SKM-1 treated with dmso at 0.1 percent for 144 hours (cell line): ENCODE measurements at regions not wholly inside any gene's neighbourhood (a gene's known extent, or its start where the extent isn't known, plus 50 kb on each side); places are given as distances from the start of the nearest gene placed in this dataset.
"Not testable (repeated sequence)": the region's sequence is repeated elsewhere in the genome, so short reads cannot be mapped to it uniquely, and the experiment has no call there.

Experiments used
- DNase-seq: peaks from one replicate; lab custom pipeline; 2025; ENCODE audit not compliant: unreplicated experiment; lab: John Stamatoyannopoulos, UW

DNA sequence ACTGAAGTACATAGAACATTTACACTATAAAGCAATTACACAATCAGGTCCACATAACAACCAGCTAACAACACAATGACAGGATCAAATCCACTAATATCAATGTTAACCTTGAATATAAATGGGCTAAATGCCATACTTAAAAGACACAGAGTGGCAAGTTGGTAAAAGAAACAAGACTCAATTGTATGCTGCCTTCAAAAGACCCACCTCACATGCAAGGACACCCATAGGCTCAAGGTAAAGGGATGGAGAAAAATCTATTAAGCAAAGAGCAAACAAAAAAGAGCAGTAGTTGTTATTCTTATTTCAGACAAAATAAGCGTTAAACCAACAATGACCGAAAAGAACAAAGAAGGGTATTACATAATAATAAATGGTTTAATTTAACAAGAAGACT, 183.3 kb downstream of the PYDC2 start:
- no peak for DNase-seq

GRCh38 chr3:191646242-191646641, 185.3 kb downstream of the PYDC2 start:
- DNase-seq, result no peak

- no peak for DNase-seq
These were observed 187.8 kb downstream of the PYDC2 start for GRCh38 chr3:191648787-191649186.

GRCh38 chr3:191649626-191650025, 188.7 kb downstream of the PYDC2 start:
- DNase-seq, result no peak

DNA sequence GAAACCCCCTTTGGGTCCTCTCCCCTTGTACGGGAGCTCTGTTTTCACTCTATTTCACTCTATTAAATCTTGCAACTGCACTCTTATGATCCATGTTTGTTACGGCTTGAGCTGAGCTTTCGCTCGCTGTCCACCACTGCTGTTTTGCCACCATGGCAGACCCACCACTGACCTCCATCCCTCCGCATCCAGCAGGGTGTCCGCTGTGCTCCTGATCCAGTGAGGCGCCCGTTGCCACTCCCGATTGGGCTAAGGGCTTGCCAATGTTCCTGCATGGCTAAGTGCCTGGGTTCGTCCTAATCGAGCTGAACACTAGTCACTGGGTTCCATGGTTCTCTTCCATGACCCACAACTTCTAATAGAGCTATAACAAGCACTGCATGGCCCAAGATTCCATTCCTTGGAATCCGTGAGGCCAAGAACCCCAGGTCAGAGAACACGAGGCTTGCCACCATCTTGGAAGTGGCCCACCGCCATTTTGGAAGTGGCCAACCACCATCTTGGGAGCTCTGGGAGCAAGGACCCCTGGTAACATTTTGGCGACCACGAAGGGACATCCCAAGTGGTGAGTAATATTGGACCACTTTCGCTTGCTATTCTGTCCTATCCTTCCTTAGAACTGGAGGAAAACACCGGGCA, 197.9 kb downstream of the PYDC2 start:
- DNase-seq, result not testable (repeated sequence)

GRCh38 chr3:191662150-191662549, 201.2 kb downstream of the PYDC2 start:
- DNase-seq, result not testable (repeated sequence)

DNA sequence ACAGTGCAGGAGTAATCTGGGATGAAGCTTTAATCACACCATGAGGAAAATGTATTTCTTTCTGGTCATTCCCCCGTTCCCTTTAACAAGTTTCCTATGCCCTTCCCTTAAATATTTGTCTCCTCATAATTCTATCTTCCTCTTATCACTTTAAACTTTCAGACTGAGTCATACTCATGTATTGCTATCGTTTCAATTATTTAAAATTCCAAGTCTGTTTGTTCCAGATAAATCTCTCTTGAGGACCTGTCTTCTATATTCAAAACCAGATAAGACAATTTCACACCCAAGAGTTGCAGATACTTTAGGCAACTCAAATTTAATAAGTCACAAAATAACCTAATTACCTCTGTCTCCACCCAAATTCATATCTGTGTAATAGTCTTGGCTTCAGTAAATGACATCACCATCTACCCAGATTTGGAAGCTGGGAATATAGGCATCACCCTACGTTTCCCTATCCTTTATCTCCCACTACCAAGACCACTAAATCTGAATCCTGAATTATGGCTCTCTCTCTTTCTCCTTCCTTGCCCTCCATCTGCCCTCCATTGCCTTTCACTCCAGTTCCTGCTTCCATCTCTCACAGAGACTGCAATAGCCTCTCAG, 220.1 kb downstream of the PYDC2 start:
- no peak for DNase-seq

DNA sequence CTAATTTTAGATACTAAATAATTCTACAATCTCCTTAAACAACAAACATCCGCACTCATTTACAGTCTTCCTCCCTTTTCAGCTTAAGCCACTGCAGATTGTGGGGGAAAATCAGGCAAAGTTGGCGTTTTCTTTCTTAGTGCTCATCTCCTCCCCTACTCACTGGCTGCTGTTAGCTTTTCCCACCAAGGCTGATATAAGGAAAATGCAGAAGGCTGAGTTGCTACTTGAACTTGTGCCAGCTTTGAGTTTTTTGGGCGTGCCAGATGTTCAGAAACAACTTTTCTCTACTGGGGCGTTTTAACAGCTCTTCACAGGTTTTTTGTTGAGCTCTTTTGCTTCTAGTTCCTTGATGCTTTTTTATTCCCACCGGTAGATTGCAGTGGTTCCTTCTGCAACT, 222.0 kb downstream of the PYDC2 start:
- no peak for DNase-seq

DNA sequence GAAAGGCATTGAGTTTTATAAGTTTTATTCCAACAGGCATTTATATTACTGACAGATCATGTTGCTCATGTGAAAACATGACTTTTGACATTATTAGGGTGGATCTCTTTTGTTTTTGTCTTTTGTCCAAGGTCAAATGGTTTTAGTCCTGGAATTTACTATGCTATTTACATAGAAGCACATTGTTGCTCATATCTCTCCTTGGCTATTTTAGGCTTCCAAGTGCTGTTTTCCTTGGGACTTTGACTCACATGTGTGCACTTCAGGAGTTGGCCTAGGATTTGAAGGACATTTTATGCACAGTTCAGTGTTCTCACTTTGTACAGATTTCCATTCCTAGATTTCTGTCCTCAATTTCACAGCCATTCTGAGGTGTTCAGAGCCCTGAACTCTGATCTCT, 225.7 kb downstream of the PYDC2 start:
- DNase-seq, result no peak

GRCh38 chr3:191688756-191689433, 227.9 kb downstream of the PYDC2 start:
- no peak for DNase-seq

GRCh38 chr3:191691184-191691583, 230.2 kb downstream of the PYDC2 start:
- not testable (repeated sequence) for DNase-seq

DNA sequence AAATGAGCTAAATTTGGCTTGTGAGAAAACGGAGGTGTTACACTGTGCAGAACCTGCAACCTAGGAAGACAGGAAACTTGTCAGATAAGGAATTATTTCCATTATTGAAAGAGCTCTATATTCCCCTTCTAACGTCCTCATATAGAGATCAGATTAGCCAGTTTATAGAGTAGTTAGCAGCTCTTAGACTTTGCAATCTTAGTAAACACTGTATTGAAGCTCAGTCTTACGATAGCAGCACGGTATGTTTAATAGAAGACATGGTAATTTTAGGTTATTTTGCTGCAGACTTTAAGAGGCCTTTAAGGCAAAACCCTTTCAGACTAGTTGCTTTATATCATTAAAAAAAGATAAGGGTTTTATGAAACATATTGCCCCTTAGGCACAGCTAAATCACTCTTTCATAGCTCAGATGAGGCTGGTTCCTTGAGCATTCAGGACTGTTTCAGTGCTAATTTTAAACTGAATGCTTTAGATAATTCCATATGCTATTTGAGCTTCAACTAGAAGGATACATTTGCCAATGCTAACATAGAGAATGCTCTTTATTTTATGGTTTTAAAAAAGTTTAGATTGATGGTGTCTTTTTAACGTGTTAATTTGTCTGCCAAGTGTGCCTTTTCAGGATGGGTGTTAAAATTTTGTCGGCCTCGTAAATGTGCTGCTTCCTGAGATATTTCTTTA, 234.3 kb downstream of the PYDC2 start:
- DNase-seq, result no peak

- no peak for DNase-seq
These were observed 234.8 kb downstream of the PYDC2 start for GRCh38 chr3:191695815-191696153.

- DNase-seq, result no peak
These were observed 235.4 kb downstream of the PYDC2 start for GRCh38 chr3:191696348-191696747.

- no peak for DNase-seq
These were observed 238.6 kb downstream of the PYDC2 start for GRCh38 chr3:191699546-191699945.

- DNase-seq, result no peak
These were observed 241.2 kb downstream of the PYDC2 start for GRCh38 chr3:191702121-191702520.

DNA sequence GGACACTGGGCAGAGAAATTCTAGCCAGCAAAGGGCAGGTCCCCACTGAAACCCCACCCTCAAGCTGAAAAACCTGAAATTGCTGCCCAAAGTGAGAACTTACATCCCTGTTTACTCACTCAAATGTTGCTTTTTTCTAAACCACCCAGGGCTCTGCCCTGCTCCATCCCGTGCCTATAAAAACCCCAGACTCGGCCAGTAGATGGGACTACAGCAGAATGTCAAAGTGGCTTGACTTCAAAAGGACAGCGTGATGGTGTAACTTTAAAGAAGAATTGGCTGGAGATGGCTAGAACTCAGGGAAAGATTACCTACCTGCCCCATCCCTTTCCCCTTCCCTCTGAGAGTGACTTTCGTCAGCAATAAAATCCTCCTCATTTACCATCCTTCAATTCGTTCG, 246.9 kb downstream of the PYDC2 start:
- no peak for DNase-seq

- no peak for DNase-seq
These were observed 254.6 kb downstream of the PYDC2 start for GRCh38 chr3:191715585-191715984.

DNA sequence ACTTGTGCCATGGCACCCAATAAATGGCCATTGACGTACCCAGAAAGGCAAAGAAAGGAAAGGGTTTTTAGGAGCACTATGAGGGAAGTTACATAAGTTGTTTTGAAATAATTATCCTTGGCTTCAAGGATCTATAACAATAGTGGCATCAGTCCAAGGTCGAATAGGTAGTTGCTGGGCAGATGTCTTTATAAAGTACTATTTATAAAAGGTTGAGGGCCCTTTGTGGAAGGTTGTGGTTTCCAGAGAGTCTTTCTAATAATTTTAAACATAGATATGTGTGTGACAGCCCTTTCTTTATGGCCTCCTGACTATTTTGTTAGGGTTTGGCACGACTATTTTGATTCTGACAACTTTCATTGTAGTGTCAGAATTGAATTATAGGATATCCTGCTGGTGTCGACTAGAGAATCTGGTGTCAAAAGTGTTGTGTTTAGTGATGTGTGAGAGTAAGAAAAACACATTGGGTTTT, 260.5 kb downstream of the PYDC2 start:
- DNase-seq, result no peak

DNA sequence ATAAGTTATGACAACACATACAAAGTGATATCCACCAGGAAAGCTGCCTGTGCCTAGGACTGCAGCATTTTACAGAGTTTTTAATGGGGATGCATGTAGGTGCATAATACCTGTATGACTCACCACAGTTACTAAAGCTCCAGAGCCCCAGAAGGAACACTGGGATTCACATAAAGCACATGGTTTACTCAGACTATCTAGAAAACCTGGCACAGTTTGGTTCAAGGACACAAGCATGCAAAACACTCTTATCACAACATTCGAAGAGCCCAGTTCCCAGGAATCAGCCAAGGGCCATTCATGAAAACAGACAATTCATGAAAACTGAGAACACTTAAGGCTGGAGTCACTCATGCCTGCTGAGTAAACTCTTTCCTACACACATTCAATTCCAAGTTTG, 261.0 kb downstream of the PYDC2 start:
- DNase-seq, result no peak

DNA sequence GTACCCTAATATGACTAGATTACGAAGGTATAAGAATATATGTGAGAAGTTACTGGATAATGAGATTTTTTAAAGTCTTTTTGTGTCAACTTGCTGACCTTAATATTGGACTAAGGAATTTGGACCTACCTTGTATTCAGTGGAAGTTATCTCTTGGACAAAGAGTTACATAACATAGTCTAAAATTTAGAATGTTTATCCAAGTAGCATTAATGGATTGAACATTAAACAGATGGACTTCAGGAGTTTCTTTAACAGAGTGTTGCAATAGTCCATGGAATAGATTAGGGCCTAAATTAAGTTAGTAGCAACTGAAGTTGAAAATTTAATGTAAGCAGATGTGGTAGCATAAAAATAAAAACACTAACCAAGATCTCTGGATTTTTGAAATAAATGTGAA, 266.4 kb downstream of the PYDC2 start:
- no peak for DNase-seq

- no peak for DNase-seq
These were observed 267.2 kb downstream of the PYDC2 start for GRCh38 chr3:191728186-191728585.
